ENCODE measurements at regions not wholly inside any gene's neighbourhood (a gene's known extent, or its start where the extent isn't known, plus 50 kb on each side); places are given as distances from the start of the nearest gene placed in this dataset.
"Not testable (repeated sequence)": the region's sequence is repeated elsewhere in the genome, so short reads cannot be mapped to it uniquely, and the experiment has no call there.

GRCh38 chr18:1133541-1133940 is 228.9 kb downstream of the ADCYAP1 start:
- no peak overlapping the region for H3K4me3 ChIP-seq (ENCODE audit: low read length)
- no peak for DNase-seq (ENCODE audit: low read depth)
- TF ChIP-seq CTCF (conservative IDR thresholded peaks at IDR 0.05; ENCODE audit: low read depth, low read length), result no peak

GRCh38 chr18:1147730-1148129 is 243.1 kb downstream of the ADCYAP1 start:
- TF ChIP-seq CTCF (conservative IDR thresholded peaks at IDR 0.05; ENCODE audit: low read depth, low read length), result no peak
- no peak overlapping the region for H3K4me3 ChIP-seq (ENCODE audit: low read length)
- no peak for DNase-seq (ENCODE audit: low read depth)

- no peak for DNase-seq (ENCODE audit: low read depth)
- H3K4me3 ChIP-seq (ENCODE audit: low read length), result no peak overlapping the region
- no peak for TF ChIP-seq CTCF (conservative IDR thresholded peaks at IDR 0.05; ENCODE audit: low read depth, low read length)
These were observed 245.0 kb downstream of the ADCYAP1 start for GRCh38 chr18:1149709-1150108.

GRCh38 chr18:1150344-1150743 is 245.7 kb downstream of the ADCYAP1 start:
- TF ChIP-seq CTCF (conservative IDR thresholded peaks at IDR 0.05; ENCODE audit: low read depth, low read length), result no peak
- no peak overlapping the region for H3K4me3 ChIP-seq (ENCODE audit: low read length)

GRCh38 chr18:1152958-1153357 is 248.3 kb downstream of the ADCYAP1 start:
- DNase-seq (ENCODE audit: low read depth); H3K4me3 ChIP-seq (ENCODE audit: low read length): not testable (repeated sequence)

More at GRCh38 chr18:1150344-1150743, 245.7 kb downstream of the ADCYAP1 start:
- no peak for DNase-seq (ENCODE audit: low read depth)

- DNase-seq (ENCODE audit: low read depth), result no peak
- no peak overlapping the region for H3K4me3 ChIP-seq (ENCODE audit: low read length)
- TF ChIP-seq CTCF (conservative IDR thresholded peaks at IDR 0.05; ENCODE audit: low read depth, low read length), result no peak
These were observed 268.9 kb downstream of the ADCYAP1 start for GRCh38 chr18:1173593-1173992.

GRCh38 chr18:1177232-1177631 is 272.6 kb downstream of the ADCYAP1 start:
- H3K4me3 ChIP-seq (ENCODE audit: low read length), result no peak overlapping the region
- TF ChIP-seq CTCF (conservative IDR thresholded peaks at IDR 0.05; ENCODE audit: low read depth, low read length), result no peak
- no peak for DNase-seq (ENCODE audit: low read depth)

GRCh38 chr18:1191341-1191740 is 286.7 kb downstream of the ADCYAP1 start:
- H3K4me3 ChIP-seq (ENCODE audit: low read length), result no peak overlapping the region
- TF ChIP-seq CTCF (conservative IDR thresholded peaks at IDR 0.05; ENCODE audit: low read depth, low read length), result no peak
- DNase-seq (ENCODE audit: low read depth), result no peak

Measured in retinal pigment epithelial cell (primary cell).